Spinal cord (tissue), 9 donors: ENCODE measurements at regions not wholly inside any gene's neighbourhood (a gene's known extent, or its start where the extent isn't known, plus 50 kb on each side); places are given as distances from the start of the nearest gene placed in this dataset.
A peak's percentile ranks its signal among the peaks of the same experiment; 100 is the strongest.
"Not testable (repeated sequence)": the region's sequence is repeated elsewhere in the genome, so short reads cannot be mapped to it uniquely, and the experiment has no call there.

ENCODE experiments used
- DNase-seq, 6 donors: peaks; one replicate each; pipeline versions ENCODE4 v3.0.0 to v3.0.0-alpha.2; 2013 to 2015; ENCODE audit warnings: low spot score in 6 of 6, low read depth in 4 of 6
- H3K27ac ChIP-seq: one replicate; pipeline ENCODE4 v1.5.1; 2013; ENCODE audit warnings: low read depth, low read length, control low read depth
- H3K27me3 ChIP-seq: one replicate; pipeline ENCODE4 v1.6.1; 2013; ENCODE audit warnings: low read length; ENCODE audit not compliant: control insufficient read depth, insufficient read depth
- H3K36me3 ChIP-seq: one replicate; pipeline ENCODE4 v1.6.1; 2013; ENCODE audit warnings: low read length; ENCODE audit not compliant: control insufficient read depth, insufficient read depth
- H3K4me1 ChIP-seq: one replicate; pipeline ENCODE4 v1.6.1; 2013; ENCODE audit warnings: low read length; ENCODE audit not compliant: control insufficient read depth, insufficient read depth
- H3K4me3 ChIP-seq: one replicate; pipeline ENCODE4 v1.5.1; 2013; ENCODE audit warnings: low read depth, low read length, control low read depth
- H3K9me3 ChIP-seq: one replicate; pipeline ENCODE4 v1.6.1; 2013; ENCODE audit warnings: low read length; ENCODE audit not compliant: control insufficient read depth, insufficient read depth
- WGBS: methylation state at CpG from one replicate; pipeline ENCODE4 v1.1.5; 2013; ENCODE audit warnings: missing lambda C conversion rate; ENCODE audit not compliant: insufficient coverage; 5-methylcytosine and 5-hydroxymethylcytosine counted together
- donor health status: healthy.

DNA sequence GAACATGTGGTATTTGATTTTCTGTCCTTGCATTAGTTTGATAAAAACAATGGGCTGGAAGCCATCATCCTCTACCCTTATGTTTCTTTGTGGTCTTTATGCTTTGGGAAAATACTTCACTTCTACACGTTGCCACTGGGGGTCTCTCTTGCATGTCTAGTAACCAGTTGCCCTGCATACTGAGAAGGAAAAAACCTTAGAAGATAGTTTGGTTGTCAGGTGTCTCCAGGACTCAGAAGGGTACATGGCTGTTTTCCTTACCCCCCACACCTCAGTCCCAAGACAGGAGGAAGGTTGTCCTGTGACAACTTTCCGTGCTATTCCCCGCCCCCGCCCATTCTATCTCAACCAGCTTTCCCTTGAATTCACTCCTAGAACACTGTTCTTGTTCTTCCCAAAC is 62.1 kb upstream of the LANCL3 start:
- H3K9me3 ChIP-seq = no peaks in the 10 kb centered on the region
- DNase-seq = peak in 2 of 6 donors; percentile 7 to 25
- no peak overlapping the region for H3K4me3 ChIP-seq
- H3K36me3 ChIP-seq = no peaks in the 10 kb centered on the region
- no peaks in the 10 kb centered on the region for H3K27me3 ChIP-seq
- 44% methylated on average over 3 of the region's 4 CpGs for WGBS
- H3K27ac ChIP-seq = no peak overlapping the region
- H3K4me1 ChIP-seq = no peaks in the 10 kb centered on the region

DNA sequence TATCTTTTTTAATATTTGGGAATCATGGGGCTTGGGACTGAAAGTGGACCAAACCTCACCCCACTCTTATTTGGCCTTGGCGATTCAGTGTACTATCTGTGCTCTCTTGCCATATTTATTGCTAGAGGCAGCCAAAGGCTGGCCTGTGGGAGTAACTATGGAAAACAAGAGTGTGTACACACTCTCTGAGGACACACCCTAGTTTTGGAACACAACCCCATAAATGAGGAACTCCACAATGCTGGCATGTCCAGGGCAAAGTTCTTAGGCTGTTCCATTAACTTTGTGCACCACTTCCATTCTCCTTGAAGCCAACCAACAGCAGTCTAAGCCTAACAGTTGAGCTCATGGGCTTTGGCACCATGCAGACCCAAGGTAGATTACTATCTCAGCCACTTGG is 54.9 kb upstream of the LANCL3 start:
- no CpG with 5 or more reads among the region's 1 CpG for WGBS
- H3K4me1 ChIP-seq = not testable (repeated sequence)

DNA sequence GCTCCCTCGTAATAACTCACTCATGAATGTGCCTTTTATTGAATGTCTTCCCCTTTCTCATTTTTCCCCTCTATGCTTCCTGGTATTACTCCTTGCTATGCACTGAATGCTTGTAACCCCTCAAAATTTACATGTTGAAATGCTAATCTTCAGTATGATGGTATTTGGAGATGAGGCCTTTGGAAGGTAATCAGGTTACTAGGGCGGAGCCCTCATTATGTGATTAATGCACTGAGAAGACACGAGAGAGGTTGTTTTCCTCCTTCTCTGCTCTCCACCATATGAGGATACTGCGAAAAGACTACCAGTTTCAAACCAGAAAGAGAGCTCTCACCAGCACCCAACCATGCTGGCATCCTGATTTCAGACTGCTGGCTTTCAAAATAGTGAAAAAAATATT is 52.2 kb upstream of the LANCL3 start:
- not testable (repeated sequence) for H3K9me3 ChIP-seq, H3K4me1 ChIP-seq, DNase-seq, H3K4me3 ChIP-seq, H3K36me3 ChIP-seq, H3K27ac ChIP-seq, H3K27me3 ChIP-seq
- WGBS = no CpG with 5 or more reads among the region's 4 CpGs

More for the DNA sequence above, 54.9 kb upstream of the LANCL3 start:
- H3K27me3 ChIP-seq, H3K9me3 ChIP-seq, DNase-seq, H3K4me3 ChIP-seq, H3K27ac ChIP-seq, H3K36me3 ChIP-seq: not testable (repeated sequence)

DNA sequence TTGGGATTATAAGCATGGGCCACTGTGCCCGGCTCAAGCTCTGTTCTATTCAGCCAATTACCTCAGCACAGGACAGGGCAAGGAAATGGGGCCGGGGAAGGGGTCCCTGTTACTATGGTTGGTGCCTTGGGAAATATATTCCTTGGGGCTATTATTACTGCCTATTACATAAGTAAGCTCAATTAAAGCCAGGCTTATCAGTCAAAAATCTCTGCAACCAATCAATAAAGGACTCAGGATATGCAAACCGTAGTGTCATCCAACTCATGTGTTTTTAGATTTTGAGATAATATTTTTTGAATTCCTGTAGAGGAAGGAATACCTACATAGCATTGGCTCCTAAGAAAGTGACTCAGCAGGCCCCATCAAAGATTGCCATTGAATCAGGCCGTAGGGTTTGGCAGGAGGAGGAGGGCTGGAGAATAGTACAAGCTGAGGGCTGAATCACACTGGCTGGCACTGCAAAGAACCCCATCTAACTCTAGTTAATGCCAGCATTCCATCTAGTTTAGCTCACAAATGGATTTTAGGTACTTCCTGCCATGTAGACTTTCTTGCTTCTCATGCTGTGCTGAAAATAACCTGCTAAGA is 50.5 kb upstream of the LANCL3 start:
- not testable (repeated sequence) for H3K4me3 ChIP-seq, H3K9me3 ChIP-seq, H3K27me3 ChIP-seq, DNase-seq, H3K36me3 ChIP-seq, H3K27ac ChIP-seq, H3K4me1 ChIP-seq
- no CpG with 5 or more reads among the region's 4 CpGs for WGBS
